ENCODE measurements at regions not wholly inside any gene's neighbourhood (a gene's known extent, or its start where the extent isn't known, plus 50 kb on each side); places are given as distances from the start of the nearest gene placed in this dataset.
A peak's percentile ranks its signal among the peaks of the same experiment; 100 is the strongest.
"Not testable (repeated sequence)": the region's sequence is repeated elsewhere in the genome, so short reads cannot be mapped to it uniquely, and the experiment has no call there.

GRCh38 chr14:89486505-89486904, 69.5 kb upstream of the FOXN3 start:
- peak; percentile 56 to 81 (median 74) for DNase-seq

- DNase-seq, result peak; percentile 73 to 86 (median 73)
These were observed 68.2 kb upstream of the FOXN3 start for GRCh38 chr14:89485264-89485663.

GRCh38 chr14:89484051-89484844, 67.2 kb upstream of the FOXN3 start:
- DNase-seq, result peak; percentile 76 to 94 (median 78)

- DNase-seq, result peak in 1 of 3 donors; percentile 19
These were observed 64.2 kb upstream of the FOXN3 start for GRCh38 chr14:89481196-89481595.

- no peak for DNase-seq
These were observed 63.2 kb upstream of the FOXN3 start for GRCh38 chr14:89480278-89480677.

- peak; percentile 36 to 72 (median 64) for DNase-seq
These were observed 62.8 kb upstream of the FOXN3 start for GRCh38 chr14:89479802-89480201.

- DNase-seq, result no peak
These were observed 60.4 kb upstream of the FOXN3 start for GRCh38 chr14:89477391-89477790.

- no peak for DNase-seq
These were observed 59.4 kb upstream of the FOXN3 start for GRCh38 chr14:89476354-89476896.

- DNase-seq, result no peak
These were observed 57.4 kb upstream of the FOXN3 start for GRCh38 chr14:89474464-89474863.

GRCh38 chr14:89473989-89474388, 57.0 kb upstream of the FOXN3 start:
- no peak for DNase-seq

GRCh38 chr14:89473569-89473968, 56.5 kb upstream of the FOXN3 start:
- no peak for DNase-seq

- no peak for DNase-seq
These were observed 53.4 kb upstream of the FOXN3 start for GRCh38 chr14:89470401-89470800.

GRCh38 chr14:89469210-89470198, 52.5 kb upstream of the FOXN3 start:
- DNase-seq, result peak; percentile 45 to 67 (median 58)

GRCh38 chr14:89468566-89468965, 51.5 kb upstream of the FOXN3 start:
- no peak for DNase-seq

GRCh38 chr14:89468030-89468429, 51.0 kb upstream of the FOXN3 start:
- not testable (repeated sequence) for DNase-seq

- no peak for DNase-seq
These were observed 49.9 kb upstream of the FOXN3 start for GRCh38 chr14:89466944-89467343.

Data from suppressor macrophage treated with lipopolysaccharide for 1 hour (primary cell).